ENCODE measurements at regions not wholly inside any gene's neighbourhood (a gene's known extent, or its start where the extent isn't known, plus 50 kb on each side); places are given as distances from the start of the nearest gene placed in this dataset.

- TF ChIP-seq CTCF (IDR thresholded peaks at IDR 0.05; ENCODE audit: low read depth, low read length) (peak; percentile 85), MYC (IDR thresholded peaks at IDR 0.05; ENCODE audit: low read depth, low read length) (0 out of 2 replicates have a peak, but pooled peaks have one; percentile 15), POLR2A (IDR thresholded peaks at IDR 0.05; ENCODE audit: extremely low read depth, insufficient read length) (no peak)
- TF ChIP-seq, protein P1, sequence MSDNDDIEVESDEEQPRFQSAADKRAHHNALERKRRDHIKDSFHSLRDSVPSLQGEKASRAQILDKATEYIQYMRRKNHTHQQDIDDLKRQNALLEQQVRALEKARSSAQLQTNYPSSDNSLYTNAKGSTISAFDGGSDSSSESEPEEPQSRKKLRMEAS (IDR thresholded peaks at IDR 0.05; ENCODE audit: low read depth, low read length), result 0 out of 2 replicates have a peak, but pooled peaks have one; percentile 27
These were observed 493.4 kb downstream of the TNS3 start for GRCh38 chr7:47088329-47089067.
